ENCODE measurements at regions not wholly inside any gene's neighbourhood (a gene's known extent, or its start where the extent isn't known, plus 50 kb on each side); places are given as distances from the start of the nearest gene placed in this dataset.

GRCh38 chr12:5259523-5259922 is 172.4 kb upstream of the NTF3 start:
- TF ChIP-seq EZH2 (IDR thresholded peaks at IDR 0.05; ENCODE audit: borderline replicate concordance, low read length): no peak
- TF ChIP-seq CTCF (IDR thresholded peaks at IDR 0.05; ENCODE audit: low read length): no peak
